ENCODE measurements at regions not wholly inside any gene's neighbourhood (a gene's known extent, or its start where the extent isn't known, plus 50 kb on each side); places are given as distances from the start of the nearest gene placed in this dataset.

GRCh38 chr4:157838366-157838765, 334.5 kb downstream of the GASK1B start:
- TF ChIP-seq, protein P1, sequence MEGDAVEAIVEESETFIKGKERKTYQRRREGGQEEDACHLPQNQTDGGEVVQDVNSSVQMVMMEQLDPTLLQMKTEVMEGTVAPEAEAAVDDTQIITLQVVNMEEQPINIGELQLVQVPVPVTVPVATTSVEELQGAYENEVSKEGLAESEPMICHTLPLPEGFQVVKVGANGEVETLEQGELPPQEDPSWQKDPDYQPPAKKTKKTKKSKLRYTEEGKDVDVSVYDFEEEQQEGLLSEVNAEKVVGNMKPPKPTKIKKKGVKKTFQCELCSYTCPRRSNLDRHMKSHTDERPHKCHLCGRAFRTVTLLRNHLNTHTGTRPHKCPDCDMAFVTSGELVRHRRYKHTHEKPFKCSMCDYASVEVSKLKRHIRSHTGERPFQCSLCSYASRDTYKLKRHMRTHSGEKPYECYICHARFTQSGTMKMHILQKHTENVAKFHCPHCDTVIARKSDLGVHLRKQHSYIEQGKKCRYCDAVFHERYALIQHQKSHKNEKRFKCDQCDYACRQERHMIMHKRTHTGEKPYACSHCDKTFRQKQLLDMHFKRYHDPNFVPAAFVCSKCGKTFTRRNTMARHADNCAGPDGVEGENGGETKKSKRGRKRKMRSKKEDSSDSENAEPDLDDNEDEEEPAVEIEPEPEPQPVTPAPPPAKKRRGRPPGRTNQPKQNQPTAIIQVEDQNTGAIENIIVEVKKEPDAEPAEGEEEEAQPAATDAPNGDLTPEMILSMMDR (IDR thresholded peaks at IDR 0.05) = no peak
- TF ChIP-seq EZH2 (IDR thresholded peaks at IDR 0.05; ENCODE audit: borderline replicate concordance, insufficient read depth, low read depth, low read length, poor library complexity, severe bottlenecking) = no peak

All from B cell (primary cell).